ENCODE measurements at regions not wholly inside any gene's neighbourhood (a gene's known extent, or its start where the extent isn't known, plus 50 kb on each side); places are given as distances from the start of the nearest gene placed in this dataset.

DNA sequence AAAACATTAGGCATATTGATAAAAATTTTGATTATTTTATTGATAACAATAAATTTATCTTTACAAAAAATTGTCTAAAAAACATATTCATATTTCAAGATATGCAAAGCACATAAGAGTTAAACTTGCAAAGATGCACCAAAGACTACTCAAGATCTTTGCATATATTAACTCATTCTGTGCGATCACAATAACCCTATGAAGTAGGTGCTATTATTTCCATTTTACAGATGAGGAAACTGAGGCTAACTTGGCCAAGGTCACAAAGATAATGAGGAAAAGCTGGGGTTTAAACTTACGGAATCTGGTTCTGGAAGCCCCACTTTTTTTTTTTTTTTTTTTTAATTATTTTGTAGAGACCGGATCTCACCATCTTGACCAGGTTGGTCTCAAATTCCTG lies 94.4 kb upstream of the SERTAD2 start:
- Histone ChIP-seq H3K36me3 (replicated peaks; ENCODE audit: low read depth, low read length) (no peaks in the 10 kb centered on the region), H3K4me3 (ENCODE audit: low read length) (no peak overlapping the region), H3K4me2 (ENCODE audit: low read length) (no peak overlapping the region), H4K20me1 (ENCODE audit: insufficient read depth, low read length) (no peaks in the 10 kb centered on the region), H2AFZ (ENCODE audit: low read depth, low read length) (no peak overlapping the region), H3K27ac (ENCODE audit: low read length) (no peak overlapping the region), H3K4me1 (ENCODE audit: low read length) (peaks cover 11% of the 10 kb centered on the region), H3K27me3 (ENCODE audit: low read depth, low read length) (peaks cover 11% of the 10 kb centered on the region), H3K79me2 (ENCODE audit: low read length) (no peaks in the 10 kb centered on the region), H3K9me3 (ENCODE audit: insufficient read depth, low read length) (no peaks in the 10 kb centered on the region), H3K9ac (ENCODE audit: low read length) (no peak overlapping the region)
- TF ChIP-seq, protein P1, sequence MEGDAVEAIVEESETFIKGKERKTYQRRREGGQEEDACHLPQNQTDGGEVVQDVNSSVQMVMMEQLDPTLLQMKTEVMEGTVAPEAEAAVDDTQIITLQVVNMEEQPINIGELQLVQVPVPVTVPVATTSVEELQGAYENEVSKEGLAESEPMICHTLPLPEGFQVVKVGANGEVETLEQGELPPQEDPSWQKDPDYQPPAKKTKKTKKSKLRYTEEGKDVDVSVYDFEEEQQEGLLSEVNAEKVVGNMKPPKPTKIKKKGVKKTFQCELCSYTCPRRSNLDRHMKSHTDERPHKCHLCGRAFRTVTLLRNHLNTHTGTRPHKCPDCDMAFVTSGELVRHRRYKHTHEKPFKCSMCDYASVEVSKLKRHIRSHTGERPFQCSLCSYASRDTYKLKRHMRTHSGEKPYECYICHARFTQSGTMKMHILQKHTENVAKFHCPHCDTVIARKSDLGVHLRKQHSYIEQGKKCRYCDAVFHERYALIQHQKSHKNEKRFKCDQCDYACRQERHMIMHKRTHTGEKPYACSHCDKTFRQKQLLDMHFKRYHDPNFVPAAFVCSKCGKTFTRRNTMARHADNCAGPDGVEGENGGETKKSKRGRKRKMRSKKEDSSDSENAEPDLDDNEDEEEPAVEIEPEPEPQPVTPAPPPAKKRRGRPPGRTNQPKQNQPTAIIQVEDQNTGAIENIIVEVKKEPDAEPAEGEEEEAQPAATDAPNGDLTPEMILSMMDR (IDR thresholded peaks at IDR 0.05; ENCODE audit: low read depth, low read length) = no peak
- TF ChIP-seq EZH2phosphoT487 (IDR thresholded peaks at IDR 0.05; ENCODE audit: low read depth) = no peak

DNA sequence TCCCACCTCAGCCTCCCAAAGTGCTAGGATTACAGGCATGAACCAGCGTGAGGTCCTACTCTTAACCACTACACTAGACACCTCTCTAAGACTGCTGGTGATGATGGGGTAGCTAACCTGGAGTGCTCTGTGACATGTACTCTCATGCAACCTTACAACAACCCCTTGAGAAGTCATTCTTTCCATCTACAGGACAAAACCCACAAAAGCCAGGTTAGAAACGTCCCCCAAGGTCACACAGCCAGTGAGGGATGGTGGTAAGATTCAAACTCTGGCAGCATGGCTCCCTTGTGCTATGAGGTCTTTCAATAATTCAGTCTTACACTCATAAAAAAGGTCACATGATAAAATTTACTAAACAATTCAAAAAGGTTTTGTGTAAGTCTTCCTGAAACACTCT lies 94.8 kb upstream of the SERTAD2 start:
- H3K4me3 ChIP-seq (ENCODE audit: low read length) = no peak overlapping the region
- no peak for TF ChIP-seq EZH2phosphoT487 (IDR thresholded peaks at IDR 0.05; ENCODE audit: low read depth)
- TF ChIP-seq, protein P1 (IDR thresholded peaks at IDR 0.05; ENCODE audit: low read depth, low read length) = no peak
- no peak overlapping the region for H3K27ac ChIP-seq (ENCODE audit: low read length)
- no peaks in the 10 kb centered on the region for H4K20me1 ChIP-seq (ENCODE audit: insufficient read depth, low read length)
- H3K9me3 ChIP-seq (ENCODE audit: insufficient read depth, low read length) = no peaks in the 10 kb centered on the region
- H3K27me3 ChIP-seq (ENCODE audit: low read depth, low read length) = peaks cover 11% of the 10 kb centered on the region
- no peaks in the 10 kb centered on the region for H3K79me2 ChIP-seq (ENCODE audit: low read length)
- H3K9ac ChIP-seq (ENCODE audit: low read length) = no peak overlapping the region
- no peak overlapping the region for H2AFZ ChIP-seq (ENCODE audit: low read depth, low read length)
- H3K36me3 ChIP-seq (replicated peaks; ENCODE audit: low read depth, low read length) = no peaks in the 10 kb centered on the region
- no peak overlapping the region for H3K4me2 ChIP-seq (ENCODE audit: low read length)
- peaks cover 11% of the 10 kb centered on the region for H3K4me1 ChIP-seq (ENCODE audit: low read length)

GRCh38 chr2:64749446-64749845 lies 95.7 kb upstream of the SERTAD2 start:
- H3K36me3 ChIP-seq (replicated peaks; ENCODE audit: low read depth, low read length) = no peaks in the 10 kb centered on the region
- peak overlapping the region; percentile 95 for H3K4me3 ChIP-seq (ENCODE audit: low read length)
- peak overlapping the region; percentile 72 for H3K4me2 ChIP-seq (ENCODE audit: low read length)

DNA sequence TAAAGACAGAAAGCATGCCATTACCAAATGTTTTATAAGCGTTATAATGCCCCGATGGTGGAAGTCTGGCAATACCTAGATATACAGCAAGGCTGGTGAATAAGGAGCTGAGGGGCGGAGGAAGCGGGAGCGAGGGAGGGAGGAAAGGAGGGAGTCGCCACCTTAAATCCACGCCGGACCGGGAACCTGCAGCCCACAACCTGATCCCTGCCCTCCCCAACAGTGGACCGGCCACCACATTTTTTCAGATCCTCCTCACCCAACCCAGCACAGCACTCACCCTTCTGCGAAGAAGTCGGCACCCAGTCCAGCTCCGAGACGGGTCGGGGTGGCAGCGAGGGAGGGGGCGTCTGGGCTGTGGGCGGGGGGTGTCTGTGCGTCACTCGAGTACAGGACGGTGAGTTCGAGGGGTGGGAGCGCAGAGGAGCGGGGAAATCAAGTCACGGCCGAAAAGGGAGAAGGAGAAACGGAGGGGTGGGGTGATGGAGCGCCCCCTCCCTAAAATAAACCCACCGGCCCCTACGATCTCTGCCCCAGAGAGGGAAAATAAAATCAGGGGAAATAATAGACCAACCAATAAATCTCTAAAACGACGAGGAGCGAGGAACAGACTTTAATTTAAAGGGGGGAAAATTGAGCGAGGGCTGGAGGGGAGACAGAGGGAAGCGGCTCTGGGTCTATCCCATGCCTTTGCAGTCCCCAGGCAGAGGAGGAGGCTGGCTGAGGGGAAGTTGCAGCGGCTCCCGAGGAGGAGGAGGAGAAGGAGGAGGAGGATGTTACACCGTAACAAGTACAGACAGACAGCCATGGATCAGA lies 96.5 kb upstream of the SERTAD2 start:
- peak overlapping the region; percentile 49 for H2AFZ ChIP-seq (ENCODE audit: low read depth, low read length)

More at GRCh38 chr2:64749446-64749845, 95.7 kb upstream of the SERTAD2 start:
- H2AFZ ChIP-seq (ENCODE audit: low read depth, low read length) = no peak overlapping the region; the same call in 1 of the 2 replicates
- H3K9me3 ChIP-seq (ENCODE audit: insufficient read depth, low read length) = no peaks in the 10 kb centered on the region
- no peak overlapping the region for H3K27ac ChIP-seq (ENCODE audit: low read length)
- no peaks in the 10 kb centered on the region for H4K20me1 ChIP-seq (ENCODE audit: insufficient read depth, low read length)
- H3K27me3 ChIP-seq (ENCODE audit: low read depth, low read length) = peaks cover 11% of the 10 kb centered on the region
- H3K4me1 ChIP-seq (ENCODE audit: low read length) = peaks cover 11% of the 10 kb centered on the region
- TF ChIP-seq, protein P1 (IDR thresholded peaks at IDR 0.05; ENCODE audit: low read depth, low read length) = no peak
- no peak for TF ChIP-seq EZH2phosphoT487 (IDR thresholded peaks at IDR 0.05; ENCODE audit: low read depth)
- H3K79me2 ChIP-seq (ENCODE audit: low read length) = no peaks in the 10 kb centered on the region
- peak overlapping the region; percentile 70; the same call in 1 of the 2 replicates for H3K9ac ChIP-seq (ENCODE audit: low read length)

More for the DNA sequence above, 96.5 kb upstream of the SERTAD2 start:
- H3K27ac ChIP-seq (ENCODE audit: low read length) = peak overlapping the region; percentile 45
- H3K36me3 ChIP-seq (replicated peaks; ENCODE audit: low read depth, low read length) = no peaks in the 10 kb centered on the region
- H3K9ac ChIP-seq (ENCODE audit: low read length) = peak overlapping the region; percentile 70
- peak overlapping the region; percentile 95 for H3K4me3 ChIP-seq (ENCODE audit: low read length)
- no peaks in the 10 kb centered on the region for H3K79me2 ChIP-seq (ENCODE audit: low read length)
- TF ChIP-seq, protein P1 (IDR thresholded peaks at IDR 0.05; ENCODE audit: low read depth, low read length) = no peak; the same call in none of the 2 replicates
- no peak for TF ChIP-seq EZH2phosphoT487 (IDR thresholded peaks at IDR 0.05; ENCODE audit: low read depth)
- peaks cover 11% of the 10 kb centered on the region for H3K27me3 ChIP-seq (ENCODE audit: low read depth, low read length)
- H3K4me2 ChIP-seq (ENCODE audit: low read length) = peak overlapping the region; percentile 72
- peaks cover 11% of the 10 kb centered on the region for H3K4me1 ChIP-seq (ENCODE audit: low read length)
- H4K20me1 ChIP-seq (ENCODE audit: insufficient read depth, low read length) = no peaks in the 10 kb centered on the region
- H3K9me3 ChIP-seq (ENCODE audit: insufficient read depth, low read length) = no peaks in the 10 kb centered on the region
